ENCODE measurements at regions not wholly inside any gene's neighbourhood (a gene's known extent, or its start where the extent isn't known, plus 50 kb on each side); places are given as distances from the start of the nearest gene placed in this dataset.
A peak's percentile ranks its signal among the peaks of the same experiment; 100 is the strongest.

DNA sequence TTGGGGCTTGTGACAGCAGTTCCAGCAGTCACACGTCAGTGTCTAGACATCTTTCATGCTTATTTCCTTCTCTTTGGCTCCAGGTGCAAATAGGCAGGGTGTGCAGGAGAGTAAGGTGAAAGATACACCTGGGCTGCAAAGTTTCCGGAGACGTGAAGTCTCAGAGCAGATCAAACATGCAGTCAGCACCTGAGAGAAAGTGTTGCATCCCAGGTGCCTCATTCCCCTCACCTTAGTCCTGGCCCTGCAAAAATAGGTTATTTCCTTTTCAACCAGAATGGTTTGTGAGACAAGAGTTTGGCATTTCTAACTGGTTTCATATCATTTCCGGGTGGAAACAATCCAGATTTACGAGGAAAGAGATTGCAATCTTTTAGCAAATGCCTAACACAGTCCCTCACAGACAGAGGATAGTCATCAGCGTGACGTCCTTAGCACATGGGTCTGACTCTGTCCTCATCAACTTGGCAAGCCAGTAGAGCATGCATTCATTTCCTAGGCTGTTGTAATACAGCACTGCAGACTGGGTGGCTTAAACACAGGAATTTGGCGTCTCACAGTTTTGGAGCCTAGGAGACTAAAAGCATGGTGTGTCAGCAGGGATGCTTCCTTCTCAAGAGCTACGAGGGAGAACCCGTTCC lies 58.2 kb upstream of the ARRDC4 start:
- TF ChIP-seq, protein P1, sequence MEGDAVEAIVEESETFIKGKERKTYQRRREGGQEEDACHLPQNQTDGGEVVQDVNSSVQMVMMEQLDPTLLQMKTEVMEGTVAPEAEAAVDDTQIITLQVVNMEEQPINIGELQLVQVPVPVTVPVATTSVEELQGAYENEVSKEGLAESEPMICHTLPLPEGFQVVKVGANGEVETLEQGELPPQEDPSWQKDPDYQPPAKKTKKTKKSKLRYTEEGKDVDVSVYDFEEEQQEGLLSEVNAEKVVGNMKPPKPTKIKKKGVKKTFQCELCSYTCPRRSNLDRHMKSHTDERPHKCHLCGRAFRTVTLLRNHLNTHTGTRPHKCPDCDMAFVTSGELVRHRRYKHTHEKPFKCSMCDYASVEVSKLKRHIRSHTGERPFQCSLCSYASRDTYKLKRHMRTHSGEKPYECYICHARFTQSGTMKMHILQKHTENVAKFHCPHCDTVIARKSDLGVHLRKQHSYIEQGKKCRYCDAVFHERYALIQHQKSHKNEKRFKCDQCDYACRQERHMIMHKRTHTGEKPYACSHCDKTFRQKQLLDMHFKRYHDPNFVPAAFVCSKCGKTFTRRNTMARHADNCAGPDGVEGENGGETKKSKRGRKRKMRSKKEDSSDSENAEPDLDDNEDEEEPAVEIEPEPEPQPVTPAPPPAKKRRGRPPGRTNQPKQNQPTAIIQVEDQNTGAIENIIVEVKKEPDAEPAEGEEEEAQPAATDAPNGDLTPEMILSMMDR (IDR thresholded peaks at IDR 0.05): no peak
- TF ChIP-seq POLR2A (IDR thresholded peaks at IDR 0.05): peak in 1 of 2 donors; percentile 36

All from thyroid gland (tissue), 4 donors.